DND-41 (cell line): ENCODE measurements at regions not wholly inside any gene's neighbourhood (a gene's known extent, or its start where the extent isn't known, plus 50 kb on each side); places are given as distances from the start of the nearest gene placed in this dataset.

Source experiments
- ATAC-seq: fragments of 200-7000 bp; cut with Tn5 transposase; 3 replicates; pipeline ENCODE4 v1.9.1; 2021; ENCODE audit warnings: low read depth; ENCODE audit not compliant: insufficient read depth
- DNase-seq: peaks from one replicate; pipeline ENCODE4 v3.0.0-alpha.2; 2020
- H2AFZ ChIP-seq: 2 replicates; pipeline ENCODE4 v1.6.0; 2012; ENCODE audit warnings: low read depth, low read length
- H3K27ac ChIP-seq: 2 replicates; pipeline ENCODE4 v1.5.1; 2012; ENCODE audit warnings: low read length, inconsistent platforms
- H3K27me3 ChIP-seq: fragments of 200-600 bp; sonication (generic); 2 replicates; pipeline ENCODE4 v1.6.0; 2012; ENCODE audit warnings: low read length, mild to moderate bottlenecking, inconsistent platforms; ENCODE audit not compliant: insufficient read depth, poor library complexity
- H3K36me3 ChIP-seq: 2 replicates; pipeline ENCODE4 v1.5.1; 2012; ENCODE audit warnings: low read length, inconsistent platforms; ENCODE audit not compliant: insufficient read depth
- H3K4me1 ChIP-seq: 2 replicates; pipeline ENCODE4 v1.5.1; 2012; ENCODE audit warnings: mild to moderate bottlenecking, low read length; ENCODE audit not compliant: insufficient read depth
- H3K4me2 ChIP-seq: 2 replicates; pipeline ENCODE4 v1.6.0; 2012; ENCODE audit warnings: mild to moderate bottlenecking, moderate library complexity, low read length, inconsistent platforms; ENCODE audit not compliant: insufficient read depth
- H3K4me3 ChIP-seq, 2 experiments: fragments of 200-600 bp in 1 of 2; shearing (Covaris generic) in 1 of 2; 2 replicates each; pipeline ENCODE4 v1.5.1; 2012 to 2016; ENCODE audit warnings: inconsistent platforms in 2 of 2, low read length in 2 of 2, mild to moderate bottlenecking in 2 of 2, low read depth in 1 of 2, moderate library complexity in 1 of 2
- H3K79me2 ChIP-seq: 2 replicates; pipeline ENCODE4 v1.6.0; 2012; ENCODE audit warnings: low read length, inconsistent platforms; ENCODE audit not compliant: insufficient read depth
- H3K9ac ChIP-seq: 2 replicates; pipeline ENCODE4 v1.6.0; 2012; ENCODE audit warnings: low read depth, mild to moderate bottlenecking, inconsistent platforms, low read length, moderate library complexity
- H3K9me3 ChIP-seq: 2 replicates; pipeline ENCODE4 v1.5.1; 2012; ENCODE audit warnings: low read length, moderate library complexity, mild to moderate bottlenecking, inconsistent platforms; ENCODE audit not compliant: insufficient read depth, severe bottlenecking
- H4K20me1 ChIP-seq: 2 replicates; pipeline ENCODE4 v1.6.0; 2012; ENCODE audit warnings: low read length; ENCODE audit not compliant: insufficient read depth
- EZH2 ChIP-seq: IDR thresholded peaks from 3 replicates; pipeline ENCODE4 v1.6.1; 2012; ENCODE audit warnings: borderline replicate concordance, low read depth, mild to moderate bottlenecking, moderate library complexity, low read length, inconsistent platforms; ENCODE audit not compliant: severe bottlenecking
- TF ChIP-seq, protein P1 (sequence below): IDR thresholded peaks from 2 replicates; pipeline ENCODE4 v1.5.1; 2012; ENCODE audit warnings: borderline replicate concordance, low read length, moderate library complexity, mild to moderate bottlenecking; ENCODE audit not compliant: poor library complexity, severe bottlenecking; ENCODE audit errors: extremely low read depth

DNA sequence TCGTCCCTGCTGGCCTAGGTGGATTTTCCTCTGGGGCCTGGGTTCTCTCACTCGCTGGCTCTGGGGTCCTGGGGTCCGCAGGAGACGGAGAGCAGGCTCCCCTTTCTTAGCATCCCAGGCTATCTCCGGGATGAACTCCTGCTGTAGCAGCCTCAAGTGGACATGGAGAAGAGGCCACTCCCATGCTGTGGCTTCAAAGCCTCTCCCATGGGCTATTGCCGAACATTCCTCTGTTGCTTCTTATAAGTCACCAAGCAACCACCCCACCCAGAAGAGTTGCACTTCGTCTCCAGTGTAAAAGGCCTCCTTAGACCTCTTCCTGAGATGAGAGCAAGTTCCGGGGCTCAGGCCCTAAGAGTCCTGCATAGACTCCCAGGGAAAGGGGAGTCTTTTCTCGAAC lies 124.0 kb upstream of the RCN1 start:
- ATAC-seq: no peak
- Histone ChIP-seq H3K4me1 (no peaks in the 10 kb centered on the region), H3K79me2 (no peaks in the 10 kb centered on the region), H3K4me2 (no peak overlapping the region), H3K27me3 (peaks cover 5% of the 10 kb centered on the region), H4K20me1 (no peaks in the 10 kb centered on the region), H3K4me3 (no peak overlapping the region), H3K9me3 (no peaks in the 10 kb centered on the region), H2AFZ (no peak overlapping the region), H3K36me3 (no peaks in the 10 kb centered on the region), H3K9ac (no peak overlapping the region), H3K27ac (no peak overlapping the region)
- DNase-seq: no peak
- TF ChIP-seq EZH2: no peak
- TF ChIP-seq, protein P1, sequence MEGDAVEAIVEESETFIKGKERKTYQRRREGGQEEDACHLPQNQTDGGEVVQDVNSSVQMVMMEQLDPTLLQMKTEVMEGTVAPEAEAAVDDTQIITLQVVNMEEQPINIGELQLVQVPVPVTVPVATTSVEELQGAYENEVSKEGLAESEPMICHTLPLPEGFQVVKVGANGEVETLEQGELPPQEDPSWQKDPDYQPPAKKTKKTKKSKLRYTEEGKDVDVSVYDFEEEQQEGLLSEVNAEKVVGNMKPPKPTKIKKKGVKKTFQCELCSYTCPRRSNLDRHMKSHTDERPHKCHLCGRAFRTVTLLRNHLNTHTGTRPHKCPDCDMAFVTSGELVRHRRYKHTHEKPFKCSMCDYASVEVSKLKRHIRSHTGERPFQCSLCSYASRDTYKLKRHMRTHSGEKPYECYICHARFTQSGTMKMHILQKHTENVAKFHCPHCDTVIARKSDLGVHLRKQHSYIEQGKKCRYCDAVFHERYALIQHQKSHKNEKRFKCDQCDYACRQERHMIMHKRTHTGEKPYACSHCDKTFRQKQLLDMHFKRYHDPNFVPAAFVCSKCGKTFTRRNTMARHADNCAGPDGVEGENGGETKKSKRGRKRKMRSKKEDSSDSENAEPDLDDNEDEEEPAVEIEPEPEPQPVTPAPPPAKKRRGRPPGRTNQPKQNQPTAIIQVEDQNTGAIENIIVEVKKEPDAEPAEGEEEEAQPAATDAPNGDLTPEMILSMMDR: no peak

DNA sequence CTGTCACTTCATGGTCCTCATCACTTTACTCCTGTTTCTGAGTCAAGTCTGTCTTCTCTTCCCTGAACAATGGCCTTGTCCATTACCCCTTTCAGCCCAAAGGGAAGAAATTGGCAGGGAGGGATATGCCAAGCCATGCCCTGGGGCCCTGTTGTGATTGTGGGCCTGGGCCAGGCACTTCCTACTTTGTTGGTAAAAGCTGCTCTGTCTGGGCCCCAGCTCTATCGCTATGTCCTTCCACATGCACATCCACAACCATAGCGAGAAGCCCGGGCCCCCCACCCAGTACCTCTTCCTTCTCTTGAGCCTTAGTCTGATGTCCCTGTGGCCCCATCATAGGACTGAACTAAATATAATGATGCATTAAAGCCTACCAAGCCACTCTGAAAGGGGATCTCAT lies 126.7 kb upstream of the RCN1 start:
- H3K4me3 ChIP-seq: no peak overlapping the region
- no peaks in the 10 kb centered on the region for H3K9me3 ChIP-seq
- H3K9ac ChIP-seq: no peak overlapping the region
- no peaks in the 10 kb centered on the region for H3K79me2 ChIP-seq
- no peaks in the 10 kb centered on the region for H3K4me1 ChIP-seq
- H3K36me3 ChIP-seq: no peaks in the 10 kb centered on the region
- H3K27me3 ChIP-seq: no peaks in the 10 kb centered on the region
- H3K27ac ChIP-seq: no peak overlapping the region
- H3K4me2 ChIP-seq: no peak overlapping the region
- ATAC-seq (no peak), DNase-seq (no peak)
- H4K20me1 ChIP-seq: no peaks in the 10 kb centered on the region
- TF ChIP-seq, protein P1: no peak
- no peak for TF ChIP-seq EZH2
- no peak overlapping the region for H2AFZ ChIP-seq

DNA sequence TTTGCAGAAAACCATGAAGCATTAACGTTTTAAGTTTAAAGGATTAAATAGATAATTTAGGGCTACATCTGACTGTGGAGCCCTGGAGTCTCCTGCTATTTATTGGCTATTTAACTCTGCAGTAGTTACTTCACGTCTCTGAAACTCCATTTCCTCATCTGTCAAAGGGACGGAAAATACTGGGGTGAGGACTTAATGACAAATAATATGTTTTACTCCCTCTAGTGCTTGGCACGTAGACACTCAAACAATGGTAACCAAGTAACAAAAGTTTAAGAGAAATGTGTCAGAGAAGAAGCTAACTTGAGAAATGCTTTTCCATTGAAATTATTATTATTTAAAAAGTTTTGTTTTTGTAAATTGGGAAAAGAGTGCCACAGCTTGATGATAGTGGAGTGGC lies 130.7 kb upstream of the RCN1 start:
- Histone ChIP-seq H3K27ac (no peak overlapping the region), H3K9me3 (no peaks in the 10 kb centered on the region), H3K27me3 (no peaks in the 10 kb centered on the region), H3K4me2 (no peak overlapping the region), H3K79me2 (no peaks in the 10 kb centered on the region), H3K36me3 (no peaks in the 10 kb centered on the region), H3K4me3 (no peak overlapping the region), H2AFZ (no peak overlapping the region), H4K20me1 (no peaks in the 10 kb centered on the region), H3K4me1 (no peaks in the 10 kb centered on the region), H3K9ac (no peak overlapping the region)
- no peak for TF ChIP-seq EZH2
- TF ChIP-seq, protein P1: no peak
- no peak for ATAC-seq
- DNase-seq: no peak

DNA sequence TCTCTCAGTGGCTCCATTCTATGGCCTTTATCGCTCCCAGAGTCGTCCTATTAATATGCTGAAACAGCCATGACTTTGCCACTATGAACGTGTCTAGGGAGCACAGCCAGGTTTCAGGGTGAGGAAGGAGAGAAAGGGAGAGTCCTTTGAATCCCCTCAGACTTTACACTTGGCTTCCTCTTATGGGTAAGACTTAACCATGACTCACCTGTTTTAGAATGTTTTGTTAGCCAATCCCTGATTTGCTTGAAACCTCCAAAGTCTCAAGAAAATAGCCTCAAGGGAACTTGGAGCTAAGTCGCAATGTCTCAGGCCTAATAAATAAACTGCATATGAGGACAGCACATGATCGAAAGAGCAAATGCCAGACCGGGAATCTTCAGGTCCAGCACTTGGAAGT lies 131.2 kb upstream of the RCN1 start:
- Histone ChIP-seq H2AFZ (no peak overlapping the region), H4K20me1 (no peaks in the 10 kb centered on the region), H3K4me3 (no peak overlapping the region), H3K27ac (no peak overlapping the region), H3K9ac (no peak overlapping the region), H3K79me2 (no peaks in the 10 kb centered on the region), H3K9me3 (no peaks in the 10 kb centered on the region), H3K36me3 (no peaks in the 10 kb centered on the region), H3K4me2 (no peak overlapping the region), H3K4me1 (no peaks in the 10 kb centered on the region), H3K27me3 (no peaks in the 10 kb centered on the region)
- TF ChIP-seq, protein P1: no peak
- TF ChIP-seq EZH2: no peak
- DNase-seq (no peak), ATAC-seq (no peak)
